ENCODE measurements at regions not wholly inside any gene's neighbourhood (a gene's known extent, or its start where the extent isn't known, plus 50 kb on each side); places are given as distances from the start of the nearest gene placed in this dataset.
A peak's percentile ranks its signal among the peaks of the same experiment; 100 is the strongest.

DNA sequence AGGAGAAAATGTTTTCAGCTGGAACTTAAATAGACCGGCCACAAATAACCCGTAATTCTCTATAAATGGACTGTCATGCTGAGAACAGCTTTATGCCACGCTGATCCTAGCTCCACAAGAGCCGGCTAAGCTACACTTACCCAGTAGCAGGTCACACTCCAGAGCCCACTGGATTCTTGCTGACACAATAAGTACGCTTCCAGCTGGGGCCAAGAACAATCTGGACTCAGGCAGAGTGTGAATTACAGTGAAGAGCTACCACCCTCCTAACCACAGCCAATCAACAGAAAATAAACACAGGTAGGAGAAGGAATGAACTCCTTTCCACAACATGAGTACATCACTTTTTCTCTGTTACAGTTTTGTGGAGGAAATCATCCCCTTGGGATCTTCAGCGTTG lies 531.3 kb downstream of the GALC start:
- no peak for DNase-seq (ENCODE audit: low read depth, low spot score)
- Histone ChIP-seq H3K4me1 (ENCODE audit: control insufficient read depth, insufficient read depth, low read length) (no peaks in the 10 kb centered on the region), H3K4me3 (no peak overlapping the region), H3K27me3 (replicated peaks in 1 of 2; ENCODE audit: control insufficient read depth in 2 of 2, insufficient read depth in 2 of 2, low read length in 1 of 2) (no peaks in the 10 kb centered on the region), H3K79me2 (ENCODE audit: control insufficient read depth, insufficient read depth, low read length) (no peaks in the 10 kb centered on the region), H3K9ac (ENCODE audit: control insufficient read depth, insufficient read depth, low read length) (no peak overlapping the region), H3K27ac (ENCODE audit: control insufficient read depth, insufficient read depth) (no peak overlapping the region), H4K20me1 (ENCODE audit: control insufficient read depth, insufficient read depth) (no peaks in the 10 kb centered on the region), H3K36me3 (ENCODE audit: control insufficient read depth in 2 of 2, insufficient read depth in 2 of 2, low read length in 1 of 2) (no peaks in the 10 kb centered on the region), H3K4me2 (ENCODE audit: control insufficient read depth, insufficient read depth) (no peak overlapping the region), H3K9me3 (replicated peaks; ENCODE audit: control insufficient read depth, insufficient read depth, low read length) (no peaks in the 10 kb centered on the region), H2AFZ (ENCODE audit: control insufficient read depth, low read depth, low read length) (no peak overlapping the region)
- WGBS (ENCODE audit: insufficient coverage, insufficient replicate concordance, low lambda C conversion rate, missing lambda C conversion rate): 42% methylated on average over 6 of the region's 6 CpGs
- no peak for TF ChIP-seq TCF7 (IDR thresholded peaks at IDR 0.05; ENCODE audit: borderline replicate concordance)
- TF ChIP-seq SP1 (IDR thresholded peaks at IDR 0.05; ENCODE audit: low read depth, low read length): no peak
- TF ChIP-seq HDGF (IDR thresholded peaks at IDR 0.05): no peak
- no peak for TF ChIP-seq GABPA (IDR thresholded peaks at IDR 0.05; ENCODE audit: low read depth)
- no peak for TF ChIP-seq HDAC6 (IDR thresholded peaks at IDR 0.05; ENCODE audit: unreplicated experiment)
- SMC1A ChIA-PET (ENCODE audit: uncharacterized antibody, unreplicated experiment): interaction anchor here (1.6 kb wide), 1 partner anchor 9 kb away, joined by 3 read pairs; no protein-coding TSS in a partner anchor
- RAD21 ChIA-PET (ENCODE audit: unreplicated experiment): no interaction called here
- no peak for FAIRE-seq
- no peak for ATAC-seq
- in situ Hi-C loops (cut with MboI): no loop called here
- POLR2A ChIA-PET: no interaction called here
- intact Hi-C loops (cut with micrococcal nuclease; ENCODE audit: unreplicated experiment): no loop called here
- BruUV-seq (replicated peaks): no TSS peak
- CTCF ChIA-PET: interaction anchor here (0.6 kb wide), 1 partner anchor 537 kb away, joined by 3 read pairs; no protein-coding TSS in a partner anchor

DNA sequence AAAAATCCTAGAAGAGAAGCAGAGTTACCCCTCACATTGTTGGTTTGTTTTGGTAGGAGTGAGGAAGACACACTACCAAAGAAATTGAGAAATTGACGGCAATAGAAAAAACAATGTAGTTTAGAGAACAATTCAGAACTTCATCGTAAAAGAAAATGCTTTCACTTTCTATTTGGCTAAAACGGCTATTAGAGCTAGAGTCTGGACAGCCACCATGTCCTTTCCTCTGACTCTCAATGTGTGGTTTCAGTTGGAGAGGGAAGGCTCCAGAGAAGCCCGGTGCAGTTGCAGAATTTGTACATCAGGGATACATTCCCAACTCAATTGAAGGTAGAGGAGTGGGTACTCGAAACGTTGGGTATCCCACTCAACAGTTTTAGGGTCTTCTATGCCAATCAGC lies 535.3 kb downstream of the GALC start:
- no peaks in the 10 kb centered on the region for H3K9me3 ChIP-seq (replicated peaks; ENCODE audit: control insufficient read depth, insufficient read depth, low read length)
- no TSS peak for BruUV-seq (replicated peaks)
- no peaks in the 10 kb centered on the region for H3K4me1 ChIP-seq (ENCODE audit: control insufficient read depth, insufficient read depth, low read length)
- H2AFZ ChIP-seq (ENCODE audit: control insufficient read depth, low read depth, low read length): no peak overlapping the region
- H3K27ac ChIP-seq (ENCODE audit: control insufficient read depth, insufficient read depth): no peak overlapping the region
- 31% methylated on average over 6 of the region's 6 CpGs for WGBS (ENCODE audit: insufficient coverage, insufficient replicate concordance, low lambda C conversion rate, missing lambda C conversion rate)
- DNase-seq (ENCODE audit: low read depth, low spot score): no peak
- ChIA-PET RAD21 (ENCODE audit: unreplicated experiment) (no interaction called here), CTCF (interaction anchor here (1.1 kb wide), 1 partner anchor 109 kb away, joined by 3 read pairs; no protein-coding TSS in a partner anchor), SMC1A (ENCODE audit: uncharacterized antibody, unreplicated experiment) (no interaction called here), POLR2A (no interaction called here)
- intact Hi-C loops (cut with micrococcal nuclease; ENCODE audit: unreplicated experiment) (no loop called here), in situ Hi-C loops (cut with MboI) (no loop called here)
- no peak overlapping the region for H3K9ac ChIP-seq (ENCODE audit: control insufficient read depth, insufficient read depth, low read length)
- H3K27me3 ChIP-seq (replicated peaks in 1 of 2; ENCODE audit: control insufficient read depth in 2 of 2, insufficient read depth in 2 of 2, low read length in 1 of 2): no peaks in the 10 kb centered on the region
- H4K20me1 ChIP-seq (ENCODE audit: control insufficient read depth, insufficient read depth): no peaks in the 10 kb centered on the region
- peak; percentile 64; the same call in 2 of the 3 replicates for ATAC-seq
- H3K4me2 ChIP-seq (ENCODE audit: control insufficient read depth, insufficient read depth): no peak overlapping the region
- no peak for FAIRE-seq
- H3K79me2 ChIP-seq (ENCODE audit: control insufficient read depth, insufficient read depth, low read length): no peaks in the 10 kb centered on the region
- no peaks in the 10 kb centered on the region for H3K36me3 ChIP-seq (ENCODE audit: control insufficient read depth in 2 of 2, insufficient read depth in 2 of 2, low read length in 1 of 2)
- no peak overlapping the region for H3K4me3 ChIP-seq
- TF ChIP-seq FOXM1 (IDR thresholded peaks at IDR 0.05; ENCODE audit: low read depth, low read length) (no peak), SP1 (IDR thresholded peaks at IDR 0.05; ENCODE audit: low read depth, low read length) (no peak), RAD51 (IDR thresholded peaks at IDR 0.05) (no peak), FOS (IDR thresholded peaks at IDR 0.05; ENCODE audit: borderline replicate concordance, extremely low read depth, insufficient read length) (no peak), SMAD5 (IDR thresholded peaks at IDR 0.05; ENCODE audit: low read depth) (no peak), ZZZ3 (IDR thresholded peaks at IDR 0.05; ENCODE audit: control insufficient read depth, insufficient read length, low read depth) (no peak), ZNF274 (IDR thresholded peaks at IDR 0.05; ENCODE audit: insufficient read depth, insufficient read length) (no peak)
- TF ChIP-seq, protein P1, sequence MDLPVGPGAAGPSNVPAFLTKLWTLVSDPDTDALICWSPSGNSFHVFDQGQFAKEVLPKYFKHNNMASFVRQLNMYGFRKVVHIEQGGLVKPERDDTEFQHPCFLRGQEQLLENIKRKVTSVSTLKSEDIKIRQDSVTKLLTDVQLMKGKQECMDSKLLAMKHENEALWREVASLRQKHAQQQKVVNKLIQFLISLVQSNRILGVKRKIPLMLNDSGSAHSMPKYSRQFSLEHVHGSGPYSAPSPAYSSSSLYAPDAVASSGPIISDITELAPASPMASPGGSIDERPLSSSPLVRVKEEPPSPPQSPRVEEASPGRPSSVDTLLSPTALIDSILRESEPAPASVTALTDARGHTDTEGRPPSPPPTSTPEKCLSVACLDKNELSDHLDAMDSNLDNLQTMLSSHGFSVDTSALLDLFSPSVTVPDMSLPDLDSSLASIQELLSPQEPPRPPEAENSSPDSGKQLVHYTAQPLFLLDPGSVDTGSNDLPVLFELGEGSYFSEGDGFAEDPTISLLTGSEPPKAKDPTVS (IDR thresholded peaks at IDR 0.05; ENCODE audit: low read depth, low read length): no peak
- TF ChIP-seq, protein P2, sequence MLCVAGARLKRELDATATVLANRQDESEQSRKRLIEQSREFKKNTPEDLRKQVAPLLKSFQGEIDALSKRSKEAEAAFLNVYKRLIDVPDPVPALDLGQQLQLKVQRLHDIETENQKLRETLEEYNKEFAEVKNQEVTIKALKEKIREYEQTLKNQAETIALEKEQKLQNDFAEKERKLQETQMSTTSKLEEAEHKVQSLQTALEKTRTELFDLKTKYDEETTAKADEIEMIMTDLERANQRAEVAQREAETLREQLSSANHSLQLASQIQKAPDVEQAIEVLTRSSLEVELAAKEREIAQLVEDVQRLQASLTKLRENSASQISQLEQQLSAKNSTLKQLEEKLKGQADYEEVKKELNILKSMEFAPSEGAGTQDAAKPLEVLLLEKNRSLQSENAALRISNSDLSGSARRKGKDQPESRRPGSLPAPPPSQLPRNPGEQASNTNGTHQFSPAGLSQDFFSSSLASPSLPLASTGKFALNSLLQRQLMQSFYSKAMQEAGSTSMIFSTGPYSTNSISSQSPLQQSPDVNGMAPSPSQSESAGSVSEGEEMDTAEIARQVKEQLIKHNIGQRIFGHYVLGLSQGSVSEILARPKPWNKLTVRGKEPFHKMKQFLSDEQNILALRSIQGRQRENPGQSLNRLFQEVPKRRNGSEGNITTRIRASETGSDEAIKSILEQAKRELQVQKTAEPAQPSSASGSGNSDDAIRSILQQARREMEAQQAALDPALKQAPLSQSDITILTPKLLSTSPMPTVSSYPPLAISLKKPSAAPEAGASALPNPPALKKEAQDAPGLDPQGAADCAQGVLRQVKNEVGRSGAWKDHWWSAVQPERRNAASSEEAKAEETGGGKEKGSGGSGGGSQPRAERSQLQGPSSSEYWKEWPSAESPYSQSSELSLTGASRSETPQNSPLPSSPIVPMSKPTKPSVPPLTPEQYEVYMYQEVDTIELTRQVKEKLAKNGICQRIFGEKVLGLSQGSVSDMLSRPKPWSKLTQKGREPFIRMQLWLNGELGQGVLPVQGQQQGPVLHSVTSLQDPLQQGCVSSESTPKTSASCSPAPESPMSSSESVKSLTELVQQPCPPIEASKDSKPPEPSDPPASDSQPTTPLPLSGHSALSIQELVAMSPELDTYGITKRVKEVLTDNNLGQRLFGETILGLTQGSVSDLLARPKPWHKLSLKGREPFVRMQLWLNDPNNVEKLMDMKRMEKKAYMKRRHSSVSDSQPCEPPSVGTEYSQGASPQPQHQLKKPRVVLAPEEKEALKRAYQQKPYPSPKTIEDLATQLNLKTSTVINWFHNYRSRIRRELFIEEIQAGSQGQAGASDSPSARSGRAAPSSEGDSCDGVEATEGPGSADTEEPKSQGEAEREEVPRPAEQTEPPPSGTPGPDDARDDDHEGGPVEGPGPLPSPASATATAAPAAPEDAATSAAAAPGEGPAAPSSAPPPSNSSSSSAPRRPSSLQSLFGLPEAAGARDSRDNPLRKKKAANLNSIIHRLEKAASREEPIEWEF (IDR thresholded peaks at IDR 0.05; ENCODE audit: insufficient replicate concordance, low read depth, low read length): no peak
